ENCODE measurements at regions not wholly inside any gene's neighbourhood (a gene's known extent, or its start where the extent isn't known, plus 50 kb on each side); places are given as distances from the start of the nearest gene placed in this dataset.
"Not testable (repeated sequence)": the region's sequence is repeated elsewhere in the genome, so short reads cannot be mapped to it uniquely, and the experiment has no call there.

DNA sequence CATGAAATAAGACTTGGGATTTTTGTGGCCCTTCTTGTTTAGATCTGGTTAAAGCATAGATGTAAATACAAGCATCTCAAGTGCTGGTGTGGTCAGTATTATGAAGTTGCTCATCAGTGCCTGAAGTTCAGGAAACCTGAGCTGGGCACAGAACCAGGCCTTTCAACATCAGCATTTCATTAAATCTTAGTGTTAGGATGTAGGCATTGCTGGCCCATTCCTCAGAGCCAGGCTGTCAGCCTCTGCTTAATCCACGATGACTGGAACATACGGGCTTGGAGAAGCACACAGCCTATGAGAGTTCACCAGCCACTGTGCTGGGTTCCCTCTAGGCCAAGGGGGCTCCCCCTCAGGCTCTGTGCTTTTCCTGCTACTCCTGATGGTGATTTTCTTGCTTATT lies 270.2 kb downstream of the EN1 start:
- Mint-ChIP-seq H3K36me3 (ENCODE audit: low read depth) (no peaks in the 10 kb centered on the region), H3K9me3 (no peaks in the 10 kb centered on the region), H3K27me3 (no peaks in the 10 kb centered on the region), H3K27ac (no peak overlapping the region), H3K4me3 (no peak overlapping the region), H3K4me1 (ENCODE audit: low read depth) (no peaks in the 10 kb centered on the region)

DNA sequence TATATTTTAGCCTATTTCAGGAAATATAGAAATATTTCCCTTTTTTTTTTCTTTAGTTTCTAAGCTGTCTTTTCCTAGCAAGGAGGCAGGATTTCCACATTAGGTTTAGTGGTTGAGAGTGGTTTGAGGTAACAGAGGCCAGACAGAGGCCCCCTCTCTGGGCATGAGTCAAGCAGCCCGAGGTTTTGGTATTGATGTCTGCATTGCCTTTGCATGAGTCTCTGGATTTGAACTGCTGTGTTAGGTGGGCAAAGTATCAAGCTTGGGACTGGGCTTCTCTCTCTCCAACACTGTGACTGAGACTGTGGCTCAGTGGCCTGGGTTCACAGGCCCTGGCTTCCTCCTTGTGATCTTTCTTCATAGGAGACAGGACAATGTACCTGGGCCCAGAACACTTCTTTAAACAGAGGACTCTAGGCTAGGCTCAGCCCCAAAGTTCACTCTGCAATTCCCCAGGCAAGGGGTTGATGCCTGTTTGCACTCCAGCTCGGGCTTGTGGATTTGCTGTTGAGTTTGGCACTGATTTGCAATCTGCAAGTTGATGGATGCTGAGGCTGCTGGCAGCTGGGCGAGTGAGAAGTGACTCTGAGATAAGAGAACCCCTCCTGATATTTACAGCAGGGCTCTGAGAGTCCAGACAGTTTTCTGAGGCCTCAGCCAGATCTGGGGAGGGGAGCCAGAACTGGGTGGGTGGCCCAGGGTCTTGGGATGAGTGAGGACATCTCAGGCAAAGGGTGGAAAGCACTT lies 271.2 kb downstream of the EN1 start:
- H3K4me3 Mint-ChIP-seq = no peak overlapping the region
- H3K4me1 Mint-ChIP-seq (ENCODE audit: low read depth) = no peaks in the 10 kb centered on the region
- no peaks in the 10 kb centered on the region for H3K36me3 Mint-ChIP-seq (ENCODE audit: low read depth)
- no peak overlapping the region for H3K27ac Mint-ChIP-seq
- H3K9me3 Mint-ChIP-seq = no peaks in the 10 kb centered on the region
- H3K27me3 Mint-ChIP-seq = no peaks in the 10 kb centered on the region

DNA sequence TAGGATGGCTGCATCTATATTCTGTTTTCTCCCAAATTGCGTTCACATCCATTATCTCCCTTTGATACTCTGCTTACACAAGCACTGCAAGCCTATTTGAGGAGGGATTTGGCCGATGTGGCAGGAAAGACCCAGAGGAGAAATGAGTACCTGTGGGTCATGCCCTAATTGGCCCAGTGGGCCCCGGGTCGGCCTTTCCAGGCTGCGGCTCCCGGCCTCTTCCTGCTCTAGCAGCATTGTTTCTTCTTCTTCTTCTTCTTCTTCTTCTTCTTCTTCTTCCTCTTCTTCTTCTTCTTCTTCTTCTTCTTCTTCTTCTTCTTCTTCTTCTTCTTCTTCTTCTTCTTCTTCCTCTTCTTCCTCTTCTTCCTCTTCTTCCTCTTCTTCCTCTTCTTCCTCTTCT lies 275.1 kb downstream of the EN1 start:
- not testable (repeated sequence) for H3K27ac Mint-ChIP-seq; H3K36me3 Mint-ChIP-seq (ENCODE audit: low read depth); H3K4me1 Mint-ChIP-seq (ENCODE audit: low read depth); H3K27me3 Mint-ChIP-seq; H3K4me3 Mint-ChIP-seq; H3K9me3 Mint-ChIP-seq

- Mint-ChIP-seq H3K27me3 (peaks cover 7% of the 10 kb centered on the region), H3K4me1 (ENCODE audit: low read depth) (no peaks in the 10 kb centered on the region), H3K9me3 (no peaks in the 10 kb centered on the region), H3K27ac (no peak overlapping the region), H3K4me3 (no peak overlapping the region), H3K36me3 (ENCODE audit: low read depth) (no peaks in the 10 kb centered on the region)
Observed at GRCh38 chr2:118569876-118570535, 277.4 kb downstream of the EN1 start.

- Mint-ChIP-seq H3K4me1 (ENCODE audit: low read depth) (no peaks in the 10 kb centered on the region), H3K36me3 (ENCODE audit: low read depth) (no peaks in the 10 kb centered on the region), H3K9me3 (no peaks in the 10 kb centered on the region), H3K27me3 (peaks cover 7% of the 10 kb centered on the region), H3K4me3 (no peak overlapping the region), H3K27ac (no peak overlapping the region)
Observed at GRCh38 chr2:118568700-118569099, 278.7 kb downstream of the EN1 start.

- Mint-ChIP-seq H3K27ac (no peak overlapping the region), H3K27me3 (peaks cover 7% of the 10 kb centered on the region), H3K4me3 (no peak overlapping the region), H3K36me3 (ENCODE audit: low read depth) (no peaks in the 10 kb centered on the region), H3K9me3 (no peaks in the 10 kb centered on the region), H3K4me1 (ENCODE audit: low read depth) (no peaks in the 10 kb centered on the region)
Observed at GRCh38 chr2:118565786-118566540, 281.5 kb downstream of the EN1 start.

GRCh38 chr2:118565301-118565700 lies 282.1 kb downstream of the EN1 start:
- H3K4me3 Mint-ChIP-seq = no peak overlapping the region
- no peaks in the 10 kb centered on the region for H3K9me3 Mint-ChIP-seq
- H3K27ac Mint-ChIP-seq = no peak overlapping the region
- H3K36me3 Mint-ChIP-seq (ENCODE audit: low read depth) = no peaks in the 10 kb centered on the region
- H3K4me1 Mint-ChIP-seq (ENCODE audit: low read depth) = no peaks in the 10 kb centered on the region
- peaks cover 7% of the 10 kb centered on the region for H3K27me3 Mint-ChIP-seq

DNA sequence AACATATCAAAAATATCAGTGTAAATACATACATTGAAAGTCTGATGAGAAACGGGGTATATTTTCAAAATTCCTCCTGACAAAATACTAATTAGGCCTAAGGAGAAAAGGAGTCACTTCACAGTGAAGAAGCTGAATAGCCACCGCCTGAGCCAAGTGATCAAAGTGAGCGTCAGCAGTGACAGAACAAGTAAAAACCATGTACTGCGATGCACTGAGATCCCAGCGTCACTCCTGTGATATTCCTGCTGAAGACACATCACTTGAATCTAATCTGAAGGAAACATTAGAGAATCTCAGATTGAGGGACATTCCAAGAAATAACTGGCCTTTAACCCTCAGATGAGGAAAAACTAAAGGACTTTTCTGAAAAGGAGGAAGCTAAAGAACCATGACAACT lies 285.3 kb downstream of the EN1 start:
- no peaks in the 10 kb centered on the region for H3K9me3 Mint-ChIP-seq
- no peak overlapping the region for H3K27ac Mint-ChIP-seq
- H3K4me1 Mint-ChIP-seq (ENCODE audit: low read depth) = no peaks in the 10 kb centered on the region
- H3K27me3 Mint-ChIP-seq = peaks cover 7% of the 10 kb centered on the region
- H3K36me3 Mint-ChIP-seq (ENCODE audit: low read depth) = no peaks in the 10 kb centered on the region
- H3K4me3 Mint-ChIP-seq = no peak overlapping the region

DNA sequence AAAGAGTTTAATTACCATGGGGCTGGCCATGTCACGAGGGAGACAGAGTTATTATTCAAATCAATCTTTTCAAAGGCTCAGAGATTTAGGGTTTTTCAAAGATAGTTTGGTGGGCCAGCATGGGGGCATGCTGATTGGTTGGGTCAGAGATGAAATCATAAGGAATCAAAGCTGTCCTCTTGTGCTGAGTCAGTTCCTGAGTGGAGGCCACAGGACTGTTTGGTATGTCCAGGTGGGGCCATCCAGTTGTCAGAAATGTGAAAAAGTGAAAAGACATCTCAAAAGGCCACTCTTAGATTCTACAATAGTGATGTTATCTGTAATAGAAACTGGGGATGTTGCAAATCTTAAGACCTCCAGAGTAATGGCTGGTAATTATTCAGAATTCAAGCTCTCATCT lies 288.6 kb downstream of the EN1 start:
- no peaks in the 10 kb centered on the region for H3K36me3 Mint-ChIP-seq (ENCODE audit: low read depth)
- no peak overlapping the region for H3K27ac Mint-ChIP-seq
- peaks cover 4% of the 10 kb centered on the region for H3K9me3 Mint-ChIP-seq
- peaks cover 3% of the 10 kb centered on the region for H3K27me3 Mint-ChIP-seq
- H3K4me3 Mint-ChIP-seq = no peak overlapping the region
- no peaks in the 10 kb centered on the region for H3K4me1 Mint-ChIP-seq (ENCODE audit: low read depth)

- no peaks in the 10 kb centered on the region for H3K36me3 Mint-ChIP-seq (ENCODE audit: low read depth)
- peaks cover 6% of the 10 kb centered on the region for H3K27me3 Mint-ChIP-seq
- no peak overlapping the region for H3K27ac Mint-ChIP-seq
- no peaks in the 10 kb centered on the region for H3K4me1 Mint-ChIP-seq (ENCODE audit: low read depth)
- no peak overlapping the region for H3K4me3 Mint-ChIP-seq
- H3K9me3 Mint-ChIP-seq = peaks cover 5% of the 10 kb centered on the region
Observed at GRCh38 chr2:118557791-118558190, 289.7 kb downstream of the EN1 start.

- H3K4me3 Mint-ChIP-seq = no peak overlapping the region
- no peaks in the 10 kb centered on the region for H3K36me3 Mint-ChIP-seq (ENCODE audit: low read depth)
- peaks cover 6% of the 10 kb centered on the region for H3K27me3 Mint-ChIP-seq
Observed at GRCh38 chr2:118557016-118557415, 290.4 kb downstream of the EN1 start.

GRCh38 chr2:118554616-118555015 lies 292.8 kb downstream of the EN1 start:
- Mint-ChIP-seq H3K4me3 (no peak overlapping the region), H3K36me3 (ENCODE audit: low read depth) (no peaks in the 10 kb centered on the region), H3K9me3 (peaks cover 5% of the 10 kb centered on the region), H3K4me1 (ENCODE audit: low read depth) (no peaks in the 10 kb centered on the region), H3K27me3 (peaks cover 6% of the 10 kb centered on the region), H3K27ac (no peak overlapping the region)

More at GRCh38 chr2:118557016-118557415, 290.4 kb downstream of the EN1 start:
- Mint-ChIP-seq H3K27ac (no peak overlapping the region), H3K9me3 (peaks cover 5% of the 10 kb centered on the region), H3K4me1 (ENCODE audit: low read depth) (no peaks in the 10 kb centered on the region)

- no peak overlapping the region for H3K27ac Mint-ChIP-seq
- peaks cover 9% of the 10 kb centered on the region for H3K27me3 Mint-ChIP-seq
- no peaks in the 10 kb centered on the region for H3K4me1 Mint-ChIP-seq (ENCODE audit: low read depth)
- no peak overlapping the region for H3K4me3 Mint-ChIP-seq
- no peaks in the 10 kb centered on the region for H3K36me3 Mint-ChIP-seq (ENCODE audit: low read depth)
- peaks cover 5% of the 10 kb centered on the region for H3K9me3 Mint-ChIP-seq
Observed at GRCh38 chr2:118549503-118549902, 297.9 kb downstream of the EN1 start.

DNA sequence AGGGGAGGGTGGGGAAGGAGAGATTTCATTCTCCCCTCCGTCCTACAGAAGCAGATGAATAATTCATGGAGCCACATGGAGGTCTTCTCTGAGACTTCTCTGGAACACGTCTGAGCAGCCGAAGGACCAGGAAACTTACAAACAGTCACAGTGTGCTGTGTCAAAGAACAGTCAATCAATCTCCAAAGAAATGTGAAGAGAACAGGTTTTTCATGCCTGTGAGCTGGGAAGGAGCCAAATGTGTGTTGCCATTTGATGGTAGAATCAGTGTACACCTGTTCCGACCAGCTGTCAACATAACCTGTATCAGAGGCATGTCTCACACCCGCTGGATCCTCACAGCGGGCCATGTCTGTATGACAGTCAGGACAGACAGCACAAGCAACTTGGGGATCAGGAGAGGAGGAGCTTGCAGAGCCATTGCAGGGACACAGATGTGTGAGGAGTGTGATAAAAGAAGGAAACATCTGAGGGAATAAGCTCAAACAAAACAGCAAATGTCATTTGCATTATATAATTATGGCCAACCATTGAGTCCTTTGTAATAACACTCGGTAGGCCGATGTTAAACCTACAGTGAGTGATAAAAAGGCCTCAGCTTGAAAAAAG lies 298.5 kb downstream of the EN1 start:
- Mint-ChIP-seq H3K4me3 (no peak overlapping the region), H3K36me3 (ENCODE audit: low read depth) (no peaks in the 10 kb centered on the region), H3K4me1 (ENCODE audit: low read depth) (no peaks in the 10 kb centered on the region), H3K9me3 (peaks cover 3% of the 10 kb centered on the region), H3K27me3 (peaks cover 7% of the 10 kb centered on the region), H3K27ac (no peak overlapping the region)

GRCh38 chr2:118539290-118539689 lies 308.2 kb downstream of the EN1 start:
- H3K4me1 Mint-ChIP-seq (ENCODE audit: low read depth) = no peaks in the 10 kb centered on the region
- peaks cover 6% of the 10 kb centered on the region for H3K27me3 Mint-ChIP-seq
- no peaks in the 10 kb centered on the region for H3K36me3 Mint-ChIP-seq (ENCODE audit: low read depth)
- no peak overlapping the region for H3K4me3 Mint-ChIP-seq
- no peaks in the 10 kb centered on the region for H3K9me3 Mint-ChIP-seq
- no peak overlapping the region for H3K27ac Mint-ChIP-seq
